HEK293 (cell line): ENCODE measurements at regions not wholly inside any gene's neighbourhood (a gene's known extent, or its start where the extent isn't known, plus 50 kb on each side); places are given as distances from the start of the nearest gene placed in this dataset.

Experiments used
- CTCF ChIA-PET: fragments of 350-600 bp; formaldehyde crosslinking; extraction: SDS; loops from one replicate; lab custom pipeline; 2021; ENCODE audit warnings: antibody characterized with exemption; lab: Yijun Ruan, JAX
- POLR2A ChIA-PET: fragments of 300-600 bp; formaldehyde crosslinking; extraction: SDS; loops from one replicate; lab custom pipeline; 2020; ENCODE audit warnings: antibody characterized with exemption, inconsistent platforms; lab: Yijun Ruan, JAX
- H3K27ac ChIP-seq: fragments of 200-500 bp; sonication (Bioruptor generic); 2 replicates; pipeline ENCODE4 v1.5.1; 2014; ENCODE audit warnings: low read depth, low read length, control low read depth, inconsistent platforms; ENCODE audit errors: extremely low read depth
- H3K36me3 ChIP-seq, 2 experiments: fragments of 200-500 bp in 1 of 2; sonication (Bioruptor generic) in 1 of 2; 1 replicate in 1 of 2; 2 replicates in 1 of 2; pipeline ENCODE4 v1.5.1; 2014 to 2017; ENCODE audit warnings: inconsistent platforms in 2 of 2, low read length in 2 of 2; ENCODE audit not compliant: control insufficient read depth in 2 of 2, insufficient read depth in 1 of 2
- H3K4me1 ChIP-seq: fragments of 200-500 bp; sonication (Bioruptor generic); 2 replicates; pipeline ENCODE4 v1.5.1; 2014; ENCODE audit warnings: mild to moderate bottlenecking, low read length, inconsistent platforms; ENCODE audit not compliant: control insufficient read depth, insufficient read depth
- H3K4me3 ChIP-seq: 2 replicates; pipeline ENCODE4 v1.5.1; 2011; ENCODE audit warnings: low read depth, mild to moderate bottlenecking, control low read depth, low read length, moderate library complexity
- H3K9me3 ChIP-seq: fragments of 200-500 bp; sonication (Bioruptor generic); 2 replicates; pipeline ENCODE4 v1.5.1; 2014; ENCODE audit warnings: low read depth, low read length, inconsistent platforms; ENCODE audit not compliant: control insufficient read depth, insufficient read depth
- BCL11B ChIP-seq: fragments of 450-650 bp; formaldehyde crosslinking; IDR thresholded peaks from 2 replicates; pipeline ENCODE4 v1.5.1; 2016; ENCODE audit warnings: low read depth, missing biosample characterization, missing genetic modification characterization
- SALL2 ChIP-seq: fragments of 450-650 bp; formaldehyde crosslinking; IDR thresholded peaks from 2 replicates; pipeline ENCODE4 v1.5.0; 2017; ENCODE audit warnings: missing biosample characterization, mild to moderate bottlenecking, missing genetic modification characterization, borderline replicate concordance
- SETDB1 ChIP-seq: IDR thresholded peaks from one replicate; pipeline ENCODE4 v1.6.1; 2017; ENCODE audit warnings: mild to moderate bottlenecking, low read length, moderate library complexity, mixed read lengths; ENCODE audit not compliant: insufficient read length
- TSHZ1 ChIP-seq: fragments of 450-650 bp; formaldehyde crosslinking; IDR thresholded peaks from 2 replicates; pipeline ENCODE4 v1.5.1; 2016; ENCODE audit warnings: missing biosample characterization, missing genetic modification characterization, borderline replicate concordance
- ZBTB8A ChIP-seq: fragments of 450-650 bp; formaldehyde crosslinking; IDR thresholded peaks from 2 replicates; pipeline ENCODE4 v1.5.1; 2016; ENCODE audit warnings: missing biosample characterization, missing genetic modification characterization
- ZFHX2 ChIP-seq: fragments of 450-650 bp; formaldehyde crosslinking; conservative IDR thresholded peaks from 2 replicates; pipeline ENCODE4 v1.5.1; 2016; ENCODE audit warnings: missing biosample characterization, missing genetic modification characterization
- ZNF10 ChIP-seq: fragments of 450-650 bp; formaldehyde crosslinking; IDR thresholded peaks from 2 replicates; pipeline ENCODE4 v1.5.1; 2017; ENCODE audit warnings: missing biosample characterization, missing genetic modification characterization
- ZNF112 ChIP-seq: fragments of 450-650 bp; formaldehyde crosslinking; IDR thresholded peaks from 2 replicates; pipeline ENCODE4 v1.5.0; 2017; ENCODE audit warnings: missing biosample characterization, missing genetic modification characterization
- ZNF140 ChIP-seq: fragments of 450-650 bp; formaldehyde crosslinking; IDR thresholded peaks from 2 replicates; pipeline ENCODE4 v1.5.1; 2016; ENCODE audit warnings: missing biosample characterization, missing genetic modification characterization
- ZNF24 ChIP-seq: fragments of 450-650 bp; formaldehyde crosslinking; IDR thresholded peaks from 2 replicates; pipeline ENCODE4 v1.5.1; 2016; ENCODE audit warnings: missing biosample characterization, missing genetic modification characterization
- ZNF274 ChIP-seq, 2 experiments: fragments of 200-500 bp in 1 of 2; fragments of 450-650 bp in 1 of 2; sonication (Bioruptor generic) in 1 of 2; formaldehyde crosslinking in 1 of 2; IDR thresholded peaks; 2 replicates each; pipeline versions ENCODE4 v1.5.1 to v1.6.1; 2014 to 2016; ENCODE audit warnings: borderline replicate concordance in 1 of 2, inconsistent platforms in 1 of 2, low read length in 1 of 2, missing biosample characterization in 1 of 2, missing genetic modification characterization in 1 of 2
- ZNF416 ChIP-seq: fragments of 450-650 bp; formaldehyde crosslinking; IDR thresholded peaks from 2 replicates; pipeline ENCODE4 v1.5.1; 2016; ENCODE audit warnings: missing biosample characterization, missing genetic modification characterization
- ZNF423 ChIP-seq: fragments of 450-650 bp; formaldehyde crosslinking; IDR thresholded peaks from 2 replicates; pipeline ENCODE4 v1.5.1; 2016; ENCODE audit warnings: missing biosample characterization, missing genetic modification characterization
- ZNF558 ChIP-seq: fragments of 450-650 bp; formaldehyde crosslinking; IDR thresholded peaks from 2 replicates; pipeline ENCODE4 v1.5.1; 2016; ENCODE audit warnings: missing biosample characterization, missing genetic modification characterization
- ZNF571 ChIP-seq: fragments of 450-650 bp; formaldehyde crosslinking; IDR thresholded peaks from 2 replicates; pipeline ENCODE4 v1.5.0; 2017; ENCODE audit warnings: missing biosample characterization, missing genetic modification characterization
- ZNF596 ChIP-seq: fragments of 450-650 bp; IDR thresholded peaks from 2 replicates; pipeline ENCODE4 v1.5.0; 2018; ENCODE audit warnings: missing biosample characterization, mild to moderate bottlenecking, missing genetic modification characterization, moderate library complexity
- ZNF837 ChIP-seq: fragments of 450-650 bp; formaldehyde crosslinking; IDR thresholded peaks from 2 replicates; pipeline ENCODE4 v1.5.1; 2016; ENCODE audit warnings: missing biosample characterization, missing genetic modification characterization
- ZNF843 ChIP-seq: fragments of 450-650 bp; formaldehyde crosslinking; IDR thresholded peaks from 2 replicates; pipeline ENCODE4 v1.5.1; 2016; ENCODE audit warnings: missing biosample characterization, missing genetic modification characterization
- ZSCAN4 ChIP-seq: fragments of 450-650 bp; formaldehyde crosslinking; IDR thresholded peaks from 2 replicates; pipeline ENCODE4 v1.5.1; 2017; ENCODE audit warnings: missing biosample characterization, missing genetic modification characterization
- TF ChIP-seq, protein P1 (sequence below): fragments of 450-650 bp; formaldehyde crosslinking; IDR thresholded peaks from 2 replicates; pipeline ENCODE4 v1.5.1; 2017; ENCODE audit warnings: missing biosample characterization, missing genetic modification characterization
- TF ChIP-seq, protein P2 (sequence below): sonication (generic); formaldehyde crosslinking; IDR thresholded peaks from 2 replicates; pipeline ENCODE4 v1.8.1; 2022; ENCODE audit warnings: mild to moderate bottlenecking, moderate library complexity, missing genetic modification reagents

- no peak for TF ChIP-seq ZNF571 (tag by site-specific recombination)
- no peak for TF ChIP-seq ZSCAN4 (tag by site-specific recombination)
- no peak for TF ChIP-seq ZNF837 (tag by site-specific recombination)
- no peak for TF ChIP-seq ZNF843 (tag by site-specific recombination)
- peak; percentile 64 for TF ChIP-seq ZNF10 (tag by site-specific recombination)
- TF ChIP-seq, all 188 proteins: peak for 1
- Histone ChIP-seq H3K9me3 (no peaks in the 10 kb centered on the region), H3K4me3 (no peak overlapping the region), H3K27ac (no peak overlapping the region), H3K36me3 (no peaks in the 10 kb centered on the region), H3K4me1 (no peaks in the 10 kb centered on the region)
- POLR2A ChIA-PET: no interaction called here
- CTCF ChIA-PET: no interaction called here
Observed at GRCh38 chr5:93150311-93151012, 430.6 kb downstream of the NR2F1-AS1 start.

DNA sequence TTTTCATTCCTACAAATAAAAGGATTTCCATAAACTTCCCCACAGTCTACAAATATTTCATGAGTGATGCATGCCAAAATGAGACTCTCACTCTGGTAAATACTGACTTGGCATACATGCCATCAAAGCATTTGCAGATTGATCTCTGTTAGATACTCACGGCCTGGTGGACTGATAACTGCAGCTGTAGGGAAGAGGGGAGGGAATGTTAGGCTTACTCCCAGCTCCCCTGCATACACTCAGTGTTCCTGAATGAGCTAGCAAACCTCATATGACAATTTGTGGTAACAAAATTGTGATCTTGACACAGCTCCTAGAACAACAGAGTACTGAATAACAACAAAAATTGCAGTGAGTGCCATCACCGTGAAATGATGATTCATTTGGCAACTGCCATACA lies 435.3 kb downstream of the NR2F1-AS1 start:
- H3K4me3 ChIP-seq: no peak overlapping the region
- H3K4me1 ChIP-seq: no peaks in the 10 kb centered on the region
- no peaks in the 10 kb centered on the region for H3K9me3 ChIP-seq
- CTCF ChIA-PET: interaction anchor here (1.0 kb wide), 1 partner anchor 16 kb away, joined by 3 read pairs; no protein-coding TSS in a partner anchor
- no peak overlapping the region for H3K27ac ChIP-seq
- POLR2A ChIA-PET: no interaction called here
- no peak for TF ChIP-seq BCL11B (tag by site-specific recombination)
- TF ChIP-seq SALL2 (tag by site-specific recombination): no peak
- no peak for TF ChIP-seq ZNF423 (tag by site-specific recombination)
- TF ChIP-seq ZNF416 (tag by site-specific recombination): no peak
- TF ChIP-seq, protein P1, sequence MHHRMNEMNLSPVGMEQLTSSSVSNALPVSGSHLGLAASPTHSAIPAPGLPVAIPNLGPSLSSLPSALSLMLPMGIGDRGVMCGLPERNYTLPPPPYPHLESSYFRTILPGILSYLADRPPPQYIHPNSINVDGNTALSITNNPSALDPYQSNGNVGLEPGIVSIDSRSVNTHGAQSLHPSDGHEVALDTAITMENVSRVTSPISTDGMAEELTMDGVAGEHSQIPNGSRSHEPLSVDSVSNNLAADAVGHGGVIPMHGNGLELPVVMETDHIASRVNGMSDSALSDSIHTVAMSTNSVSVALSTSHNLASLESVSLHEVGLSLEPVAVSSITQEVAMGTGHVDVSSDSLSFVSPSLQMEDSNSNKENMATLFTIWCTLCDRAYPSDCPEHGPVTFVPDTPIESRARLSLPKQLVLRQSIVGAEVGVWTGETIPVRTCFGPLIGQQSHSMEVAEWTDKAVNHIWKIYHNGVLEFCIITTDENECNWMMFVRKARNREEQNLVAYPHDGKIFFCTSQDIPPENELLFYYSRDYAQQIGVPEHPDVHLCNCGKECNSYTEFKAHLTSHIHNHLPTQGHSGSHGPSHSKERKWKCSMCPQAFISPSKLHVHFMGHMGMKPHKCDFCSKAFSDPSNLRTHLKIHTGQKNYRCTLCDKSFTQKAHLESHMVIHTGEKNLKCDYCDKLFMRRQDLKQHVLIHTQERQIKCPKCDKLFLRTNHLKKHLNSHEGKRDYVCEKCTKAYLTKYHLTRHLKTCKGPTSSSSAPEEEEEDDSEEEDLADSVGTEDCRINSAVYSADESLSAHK (tag by site-specific recombination): no peak
- H3K36me3 ChIP-seq: no peaks in the 10 kb centered on the region

GRCh38 chr5:93145019-93145418 lies 436.0 kb downstream of the NR2F1-AS1 start:
- H3K4me3 ChIP-seq: no peak overlapping the region
- CTCF ChIA-PET: interaction anchor here (1.0 kb wide), 1 partner anchor 16 kb away, joined by 3 read pairs; no protein-coding TSS in a partner anchor
- POLR2A ChIA-PET: no interaction called here
- no peaks in the 10 kb centered on the region for H3K4me1 ChIP-seq
- H3K27ac ChIP-seq: no peak overlapping the region
- no peaks in the 10 kb centered on the region for H3K9me3 ChIP-seq
- no peaks in the 10 kb centered on the region for H3K36me3 ChIP-seq
- no peak for TF ChIP-seq ZNF112
- TF ChIP-seq ZNF596 (tag by site-specific recombination): no peak
- no peak for TF ChIP-seq ZFHX2
- no peak for TF ChIP-seq ZNF558 (tag by site-specific recombination)
- no peak for TF ChIP-seq ZNF24 (tag by site-specific recombination)
- no peak for TF ChIP-seq SETDB1
- no peak for TF ChIP-seq TSHZ1 (tag by site-specific recombination)
- no peak for TF ChIP-seq ZBTB8A (tag by site-specific recombination)
- TF ChIP-seq, protein P2, sequence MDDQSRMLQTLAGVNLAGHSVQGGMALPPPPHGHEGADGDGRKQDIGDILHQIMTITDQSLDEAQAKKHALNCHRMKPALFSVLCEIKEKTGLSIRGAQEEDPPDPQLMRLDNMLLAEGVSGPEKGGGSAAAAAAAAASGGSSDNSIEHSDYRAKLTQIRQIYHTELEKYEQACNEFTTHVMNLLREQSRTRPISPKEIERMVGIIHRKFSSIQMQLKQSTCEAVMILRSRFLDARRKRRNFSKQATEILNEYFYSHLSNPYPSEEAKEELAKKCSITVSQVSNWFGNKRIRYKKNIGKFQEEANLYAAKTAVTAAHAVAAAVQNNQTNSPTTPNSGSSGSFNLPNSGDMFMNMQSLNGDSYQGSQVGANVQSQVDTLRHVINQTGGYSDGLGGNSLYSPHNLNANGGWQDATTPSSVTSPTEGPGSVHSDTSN (CRISPR knock-in tag): no peak
- no peak for TF ChIP-seq ZSCAN4 (tag by site-specific recombination)
- no peak for TF ChIP-seq ZNF140
- TF ChIP-seq ZNF274 (IDR thresholded peaks at IDR 0.05; ENCODE audit: low read length): no peak
- TF ChIP-seq ZNF274 (tag by site-specific recombination; IDR thresholded peaks at IDR 0.05; ENCODE audit: borderline replicate concordance): no peak
